K562 (cell line): ENCODE measurements at regions not wholly inside any gene's neighbourhood (a gene's known extent, or its start where the extent isn't known, plus 50 kb on each side); places are given as distances from the start of the nearest gene placed in this dataset.
A peak's percentile ranks its signal among the peaks of the same experiment; 100 is the strongest.

Source experiments
- ARID1B ChIP-seq: fragments of 450-650 bp; IDR thresholded peaks from 2 replicates; pipeline ENCODE4 v1.6.1; 2016; ENCODE audit warnings: antibody characterized with exemption, mild to moderate bottlenecking, inconsistent platforms
- ARNT ChIP-seq, 2 experiments: fragments of 450-650 bp; IDR thresholded peaks; 2 replicates each; pipeline ENCODE4 v1.6.1; 2016; ENCODE audit warnings: mild to moderate bottlenecking in 1 of 2
- BDP1 ChIP-seq: IDR thresholded peaks from 3 replicates; pipeline ENCODE4 v1.6.1; 2011; ENCODE audit not compliant: insufficient read length, insufficient read depth
- BHLHE40 ChIP-seq: IDR thresholded peaks from 2 replicates; pipeline ENCODE4 v1.6.1; 2011; ENCODE audit warnings: low read length, improper control_type of control experiment
- ELF4 ChIP-seq: fragments of 450-650 bp; formaldehyde crosslinking; IDR thresholded peaks from 2 replicates; pipeline ENCODE4 v1.4.0; 2022; ENCODE audit warnings: missing genetic modification characterization
- ETV5 ChIP-seq: sonication (generic); formaldehyde crosslinking; IDR thresholded peaks from 2 replicates; pipeline ENCODE4 v1.4.0; 2020; ENCODE audit warnings: low read depth, mild to moderate bottlenecking, missing genetic modification reagents
- FOXM1 ChIP-seq, 2 experiments: fragments of 450-650 bp in 1 of 2; sonication (generic) in 1 of 2; formaldehyde crosslinking in 1 of 2; IDR thresholded peaks; 2 replicates each; pipeline versions ENCODE4 v1.6.1 to v1.9.0; 2017 to 2022; ENCODE audit warnings: low read depth in 2 of 2, mild to moderate bottlenecking in 2 of 2, missing genetic modification reagents in 1 of 2, moderate library complexity in 1 of 2
- HDAC1 ChIP-seq, 2 experiments: fragments of 450-650 bp; IDR thresholded peaks; 2 replicates each; pipeline ENCODE4 v1.6.1; 2016 to 2017; ENCODE audit warnings: inconsistent platforms in 1 of 2, mild to moderate bottlenecking in 1 of 2, moderate library complexity in 1 of 2
- HSF4 ChIP-seq: fragments of 250-450 bp; sonication (Bioruptor Pico); IDR thresholded peaks from 2 replicates; pipeline ENCODE4 v2.1.2; 2022; ENCODE audit warnings: mild to moderate bottlenecking, moderate library complexity, borderline replicate concordance
- IRF2 ChIP-seq: sonication (generic); formaldehyde crosslinking; IDR thresholded peaks from 2 replicates; pipeline ENCODE4 v1.8.1; 2022; ENCODE audit warnings: mild to moderate bottlenecking, missing genetic modification reagents
- JUND ChIP-seq, 2 experiments: IDR thresholded peaks; 2 replicates in 1 of 2; 3 replicates in 1 of 2; pipeline ENCODE4 v1.6.1; 2011; ENCODE audit warnings: borderline replicate concordance in 2 of 2, low read depth in 2 of 2, low read length in 2 of 2, improper control_type of control experiment in 1 of 2, missing biosample characterization in 1 of 2, missing genetic modification characterization in 1 of 2, missing genetic modification reagents in 1 of 2
- KLF1 ChIP-seq: fragments of 450-650 bp; IDR thresholded peaks from 2 replicates; pipeline ENCODE4 v1.6.1; 2016; ENCODE audit warnings: missing genetic modification characterization, missing compliant biosample characterization
- MEIS2 ChIP-seq: fragments of 450-650 bp; IDR thresholded peaks from 2 replicates; pipeline ENCODE4 v1.6.1; 2014; ENCODE audit warnings: mild to moderate bottlenecking; ENCODE audit not compliant: partially characterized antibody
- MTA1 ChIP-seq: fragments of 450-650 bp; IDR thresholded peaks from 2 replicates; pipeline ENCODE4 v1.6.1; 2017; ENCODE audit warnings: borderline replicate concordance
- MXD1 ChIP-seq: fragments of 250-450 bp; sonication (Bioruptor Pico); IDR thresholded peaks from 2 replicates; pipeline ENCODE4 v1.8.0; 2021; ENCODE audit warnings: borderline replicate concordance, mild to moderate bottlenecking, moderate library complexity; ENCODE audit not compliant: poor library complexity, severe bottlenecking
- NONO ChIP-seq, 2 experiments: fragments of 200-400 bp in 1 of 2; fragments of 450-650 bp in 1 of 2; formaldehyde crosslinking in 1 of 2; IDR thresholded peaks; 2 replicates each; pipeline ENCODE4 v1.6.1; 2017; ENCODE audit warnings: low read depth in 2 of 2, mild to moderate bottlenecking in 2 of 2, moderate library complexity in 2 of 2, low read length in 1 of 2
- PHF20 ChIP-seq: fragments of 450-650 bp; IDR thresholded peaks from 2 replicates; pipeline ENCODE4 v1.6.1; 2018; ENCODE audit not compliant: partially characterized antibody
- RBBP5 ChIP-seq: fragments of 200-600 bp; sonication (generic); IDR thresholded peaks from 2 replicates; pipeline ENCODE4 v1.6.1; 2012; ENCODE audit warnings: borderline replicate concordance, mild to moderate bottlenecking, low read length, control low read depth, inconsistent platforms; ENCODE audit not compliant: insufficient read depth, poor library complexity, severe bottlenecking
- SMAD3 ChIP-seq: fragments of 450-650 bp; formaldehyde crosslinking; conservative IDR thresholded peaks from 2 replicates; pipeline ENCODE4 v1.4.0; 2020; ENCODE audit warnings: mild to moderate bottlenecking
- SRF ChIP-seq, 2 experiments: fragments of 250-450, 450-650 bp in 1 of 2; sonication (Bioruptor Pico) in 1 of 2; sonication (generic) in 1 of 2; formaldehyde crosslinking; IDR thresholded peaks; 2 replicates each; pipeline versions ENCODE4 v1.5.0 to v1.5.1; 2020 to 2022; ENCODE audit warnings: mild to moderate bottlenecking in 1 of 2, missing genetic modification reagents in 1 of 2
- TAF9B ChIP-seq: fragments of 450-650 bp; IDR thresholded peaks from 2 replicates; pipeline ENCODE4 v1.6.1; 2018; ENCODE audit warnings: mild to moderate bottlenecking; ENCODE audit not compliant: partially characterized antibody
- THRB ChIP-seq: fragments of 450-650 bp; formaldehyde crosslinking; conservative IDR thresholded peaks from 2 replicates; pipeline ENCODE4 v1.4.0; 2022; ENCODE audit warnings: mild to moderate bottlenecking, missing genetic modification characterization
- ZNF384 ChIP-seq: IDR thresholded peaks from 2 replicates; pipeline ENCODE4 v1.6.1; 2012; ENCODE audit warnings: low read depth, low read length, improper control_type of control experiment
- ZNF445 ChIP-seq: fragments of 250-450 bp; sonication (Bioruptor Pico); IDR thresholded peaks from 2 replicates; pipeline ENCODE4 v1.4.0; 2020; ENCODE audit warnings: low read depth, mild to moderate bottlenecking, moderate library complexity
- ZNF511 ChIP-seq: sonication (generic); formaldehyde crosslinking; IDR thresholded peaks from 2 replicates; pipeline ENCODE4 v1.8.0; 2022; ENCODE audit warnings: mild to moderate bottlenecking, missing genetic modification reagents

GRCh38 chr1:109821831-109822745 is 58.4 kb upstream of the EPS8L3 start (continued):
- TF ChIP-seq ELF4 (CRISPR knock-in tag) (peak; percentile 76; the same call in 1 of the 2 replicates), FOXM1 (IDR thresholded peaks at IDR 0.05; ENCODE audit: low read depth) (no peak), FOXM1 (CRISPR knock-in tag; IDR thresholded peaks at IDR 0.05; ENCODE audit: low read depth) (no peak), ETV5 (CRISPR knock-in tag) (0 out of 2 replicates have a peak, but pooled peaks have one; percentile 50), HDAC1 (IDR thresholded peaks at IDR 0.05) (0 out of 4 replicates have a peak, but pooled peaks of 1 of the 2 experiments have one; percentile 37), KLF1 (tag) (no peak; the same call in 1 of the 2 replicates), MTA1 (no peak), IRF2 (CRISPR knock-in tag) (no peak), BHLHE40 (no peak; the same call in 1 of the 2 replicates), THRB (CRISPR knock-in tag) (0 out of 2 replicates have a peak, but pooled peaks have one; percentile 10), ARNT (IDR thresholded peaks at IDR 0.05) (peak in 1 of 2 experiments; percentile 2; a peak in 1 of 4 replicates), NONO (IDR thresholded peaks at IDR 0.05; ENCODE audit: low read depth in 2 of 2, low read length in 1 of 2) (no peak), SRF (CRISPR knock-in tag; IDR thresholded peaks at IDR 0.05) (no peak), ZNF511 (CRISPR knock-in tag) (no peak), SMAD3 (CRISPR knock-in tag) (peak; percentile 87), RBBP5 (peak; percentile 38), HSF4 (peak; percentile 87; the same call in 1 of the 2 replicates), TAF9B (no peak), ZNF384 (no peak), BDP1 (no peak), PHF20 (no peak), MEIS2 (no peak), JUND (IDR thresholded peaks at IDR 0.05; ENCODE audit: borderline replicate concordance, low read depth, low read length) (peak; percentile 93), JUND (tag; IDR thresholded peaks at IDR 0.05; ENCODE audit: borderline replicate concordance, low read depth, low read length) (peak; percentile 94; the same call in 2 of the 3 replicates), ARID1B (peak; percentile 85), ZNF445 (CRISPR knock-in tag) (no peak; the same call in 1 of the 2 replicates), MXD1 (peak; percentile 5)
